OCI-LY3 (cell line): ENCODE measurements at regions not wholly inside any gene's neighbourhood (a gene's known extent, or its start where the extent isn't known, plus 50 kb on each side); places are given as distances from the start of the nearest gene placed in this dataset.

Experiments used
- CTCF ChIP-seq: fragments of 200-600, 300-600 bp; sonication (generic); IDR thresholded peaks from 2 replicates; pipeline ENCODE4 v1.5.1; 2014; ENCODE audit warnings: antibody characterized with exemption, low read length, low read depth
- EZH2phosphoT487 ChIP-seq: fragments of 200-600 bp; shearing (Covaris generic); IDR thresholded peaks from 2 replicates; pipeline ENCODE4 v1.6.1; 2018; ENCODE audit warnings: antibody characterized with exemption, mixed run types, low read depth

- TF ChIP-seq CTCF (no peak), EZH2phosphoT487 (no peak)
These were observed 385.5 kb upstream of the HNRNPA3 start for GRCh38 chr2:176826984-176827668.
